Calu3 (cell line): ENCODE measurements at regions not wholly inside any gene's neighbourhood (a gene's known extent, or its start where the extent isn't known, plus 50 kb on each side); places are given as distances from the start of the nearest gene placed in this dataset.

Experiments used
- BruUV-seq: library from RNA; stranded (reverse); fragments of 400-500 nt; replicated peaks from 2 replicates; lab custom pipeline; 2021; lab: Mats Ljungman, UMichigan
- CTCF ChIA-PET: fragments of 300-600 bp; sonication (Branson Sonifier 250); formaldehyde crosslinking; loops from one replicate; lab custom pipeline; 2022; ENCODE audit warnings: antibody characterized with exemption; lab: Charles Lee
- DNase-seq: peaks from one replicate; pipeline ENCODE4 v3.0.0; 2022
- H3K27ac Mint-ChIP-seq: one replicate; pipeline ENCODE4 v1.8.0; 2022; ENCODE audit warnings: mixed read lengths; ENCODE audit not compliant: unreplicated experiment
- H3K27me3 Mint-ChIP-seq: one replicate; pipeline ENCODE4 v1.8.0; 2022; ENCODE audit warnings: mixed read lengths; ENCODE audit not compliant: unreplicated experiment
- H3K36me3 Mint-ChIP-seq: one replicate; pipeline ENCODE4 v1.8.0; 2022; ENCODE audit warnings: mild to moderate bottlenecking, moderate library complexity, mixed read lengths; ENCODE audit not compliant: insufficient read depth, unreplicated experiment
- H3K4me1 Mint-ChIP-seq: one replicate; pipeline ENCODE4 v1.8.0; 2022; ENCODE audit warnings: mild to moderate bottlenecking, low read depth, mixed read lengths; ENCODE audit not compliant: unreplicated experiment
- H3K4me3 Mint-ChIP-seq: one replicate; pipeline ENCODE4 v1.8.0; 2022; ENCODE audit warnings: mild to moderate bottlenecking, low read depth, moderate library complexity, mixed read lengths; ENCODE audit not compliant: unreplicated experiment
- H3K9me3 Mint-ChIP-seq: one replicate; pipeline ENCODE4 v1.8.0; 2022; ENCODE audit warnings: low read depth, mixed read lengths; ENCODE audit not compliant: unreplicated experiment
- intact Hi-C: fragments of 100-400 bp; cut with micrococcal nuclease; formaldehyde crosslinking; loops from one replicate; pipeline ENCODE4 v1.10.0; 2022; ENCODE audit not compliant: unreplicated experiment
- TF ChIP-seq, protein P1 (sequence below): fragments of 200-600 bp; IDR thresholded peaks from one replicate; pipeline ENCODE4 v1.8.0; 2022; ENCODE audit warnings: antibody characterized with exemption; ENCODE audit not compliant: unreplicated experiment

DNA sequence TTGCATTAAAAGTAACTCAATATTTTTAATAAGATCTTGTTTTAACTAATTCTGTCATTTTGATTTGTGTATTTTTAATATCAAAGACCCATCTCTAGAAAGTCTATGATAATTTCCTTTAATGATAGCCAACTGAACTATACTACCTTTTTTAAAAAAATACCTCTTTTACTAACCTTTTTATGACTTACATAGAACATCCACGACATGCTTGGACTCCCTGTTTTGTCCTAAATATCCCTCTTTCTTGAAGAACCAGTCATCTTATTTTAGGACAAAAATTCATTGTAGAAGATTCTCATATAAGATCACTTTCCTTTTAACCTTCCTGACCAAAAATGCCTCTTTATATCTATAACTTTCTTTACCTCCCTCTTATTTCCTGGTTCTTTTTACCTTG lies 76.8 kb upstream of the GC start:
- Mint-ChIP-seq H3K4me1 (no peaks in the 10 kb centered on the region), H3K9me3 (no peaks in the 10 kb centered on the region), H3K27me3 (no peaks in the 10 kb centered on the region), H3K4me3 (no peak overlapping the region), H3K36me3 (no peaks in the 10 kb centered on the region), H3K27ac (no peak overlapping the region)
- DNase-seq: no peak
- no TSS peak for BruUV-seq
- intact Hi-C loops: no loop called here
- CTCF ChIA-PET: no interaction called here
- TF ChIP-seq, protein P1, sequence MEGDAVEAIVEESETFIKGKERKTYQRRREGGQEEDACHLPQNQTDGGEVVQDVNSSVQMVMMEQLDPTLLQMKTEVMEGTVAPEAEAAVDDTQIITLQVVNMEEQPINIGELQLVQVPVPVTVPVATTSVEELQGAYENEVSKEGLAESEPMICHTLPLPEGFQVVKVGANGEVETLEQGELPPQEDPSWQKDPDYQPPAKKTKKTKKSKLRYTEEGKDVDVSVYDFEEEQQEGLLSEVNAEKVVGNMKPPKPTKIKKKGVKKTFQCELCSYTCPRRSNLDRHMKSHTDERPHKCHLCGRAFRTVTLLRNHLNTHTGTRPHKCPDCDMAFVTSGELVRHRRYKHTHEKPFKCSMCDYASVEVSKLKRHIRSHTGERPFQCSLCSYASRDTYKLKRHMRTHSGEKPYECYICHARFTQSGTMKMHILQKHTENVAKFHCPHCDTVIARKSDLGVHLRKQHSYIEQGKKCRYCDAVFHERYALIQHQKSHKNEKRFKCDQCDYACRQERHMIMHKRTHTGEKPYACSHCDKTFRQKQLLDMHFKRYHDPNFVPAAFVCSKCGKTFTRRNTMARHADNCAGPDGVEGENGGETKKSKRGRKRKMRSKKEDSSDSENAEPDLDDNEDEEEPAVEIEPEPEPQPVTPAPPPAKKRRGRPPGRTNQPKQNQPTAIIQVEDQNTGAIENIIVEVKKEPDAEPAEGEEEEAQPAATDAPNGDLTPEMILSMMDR: no peak

DNA sequence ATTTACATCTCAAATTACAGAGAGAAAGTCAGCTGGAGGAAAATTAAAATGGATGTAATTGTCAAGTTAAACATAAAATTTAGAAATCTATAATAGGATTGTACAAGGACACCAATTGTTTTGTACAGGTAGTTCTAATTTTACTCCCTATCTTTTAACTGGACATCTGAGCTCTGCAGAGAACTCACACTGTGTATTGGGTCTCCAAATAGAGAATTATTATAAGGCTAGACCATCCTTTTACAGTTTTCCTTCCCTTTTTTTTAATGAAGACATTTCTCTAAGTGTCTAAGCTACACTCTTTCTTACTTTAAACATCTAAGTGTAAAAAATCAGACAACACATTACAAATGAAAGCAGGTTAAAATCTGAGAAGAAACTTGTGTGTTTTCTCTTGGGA lies 78.4 kb upstream of the GC start:
- H3K4me3 Mint-ChIP-seq: no peak overlapping the region
- no peak for DNase-seq
- no peaks in the 10 kb centered on the region for H3K36me3 Mint-ChIP-seq
- no peak overlapping the region for H3K27ac Mint-ChIP-seq
- no peaks in the 10 kb centered on the region for H3K27me3 Mint-ChIP-seq
- no TSS peak for BruUV-seq
- H3K9me3 Mint-ChIP-seq: no peaks in the 10 kb centered on the region
- TF ChIP-seq, protein P1: no peak
- CTCF ChIA-PET: no interaction called here
- no peaks in the 10 kb centered on the region for H3K4me1 Mint-ChIP-seq
- intact Hi-C loops: no loop called here

DNA sequence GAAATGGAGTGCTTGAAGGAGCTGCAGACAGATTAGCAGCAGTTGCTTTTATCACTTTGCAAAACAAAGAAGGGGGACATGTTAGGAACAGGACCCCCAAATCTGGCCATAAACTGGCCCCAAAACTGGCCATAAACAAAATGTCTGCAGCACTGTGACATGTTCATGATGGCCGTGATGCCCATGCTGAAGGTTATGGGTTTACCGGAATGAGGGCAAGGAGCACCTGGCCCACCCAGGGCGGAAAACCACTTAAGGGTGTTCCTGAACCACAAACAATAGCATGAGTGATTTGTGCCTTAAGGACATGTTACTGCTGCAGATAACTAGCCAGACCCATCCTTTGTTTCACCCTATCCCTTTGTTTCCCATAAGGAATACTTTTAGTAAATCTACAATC lies 79.6 kb upstream of the GC start:
- BruUV-seq: no TSS peak
- Mint-ChIP-seq H3K36me3 (no peaks in the 10 kb centered on the region), H3K4me3 (no peak overlapping the region), H3K4me1 (no peaks in the 10 kb centered on the region), H3K9me3 (no peaks in the 10 kb centered on the region), H3K27me3 (no peaks in the 10 kb centered on the region), H3K27ac (no peak overlapping the region)
- intact Hi-C loops: no loop called here
- CTCF ChIA-PET: no interaction called here
- TF ChIP-seq, protein P1: no peak
- DNase-seq: no peak

DNA sequence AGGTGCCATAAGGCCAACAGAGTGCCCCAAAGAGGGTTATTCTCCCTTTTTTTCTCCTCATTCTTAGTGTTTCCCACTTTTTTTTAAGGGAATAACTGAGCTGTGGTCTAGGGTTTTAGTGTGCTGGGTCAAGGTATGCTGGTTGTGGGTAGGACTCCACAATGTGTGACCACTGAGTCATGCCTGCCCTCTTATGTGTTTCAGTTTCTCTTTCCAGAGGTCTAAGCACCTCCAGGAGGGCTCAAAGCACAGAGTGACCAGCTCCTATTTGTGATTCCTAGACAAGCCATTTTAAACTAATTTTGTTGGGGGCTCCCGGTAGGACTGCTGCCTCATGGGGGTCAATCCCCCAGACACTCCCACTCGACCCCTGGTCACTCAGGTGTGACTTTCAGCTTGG lies 80.5 kb upstream of the GC start:
- no peaks in the 10 kb centered on the region for H3K4me1 Mint-ChIP-seq
- CTCF ChIA-PET: no interaction called here
- H3K27me3 Mint-ChIP-seq: no peaks in the 10 kb centered on the region
- no TSS peak for BruUV-seq
- intact Hi-C loops: no loop called here
- H3K9me3 Mint-ChIP-seq: no peaks in the 10 kb centered on the region
- no peak overlapping the region for H3K4me3 Mint-ChIP-seq
- H3K36me3 Mint-ChIP-seq: no peaks in the 10 kb centered on the region
- H3K27ac Mint-ChIP-seq: no peak overlapping the region
- no peak for DNase-seq
- TF ChIP-seq, protein P1: no peak
